HG02840 (cell line): ENCODE measurements at regions not wholly inside any gene's neighbourhood (a gene's known extent, or its start where the extent isn't known, plus 50 kb on each side); places are given as distances from the start of the nearest gene placed in this dataset.
"Not testable (repeated sequence)": the region's sequence is repeated elsewhere in the genome, so short reads cannot be mapped to it uniquely, and the experiment has no call there.

Source experiments
- ATAC-seq: cut with Tn5 transposase; IDR thresholded peaks from one replicate; pipeline ENCODE4 v1.9.1; 2021; ENCODE audit warnings: mild to moderate bottlenecking, moderate library complexity, moderate number of reproducible peaks; ENCODE audit not compliant: unreplicated experiment, low FRiP score

GRCh38 chr14:66306101-66306500, 180.1 kb upstream of the CCDC196 start:
- no peak for ATAC-seq

GRCh38 chr14:66311058-66311457, 175.1 kb upstream of the CCDC196 start:
- ATAC-seq = no peak

DNA sequence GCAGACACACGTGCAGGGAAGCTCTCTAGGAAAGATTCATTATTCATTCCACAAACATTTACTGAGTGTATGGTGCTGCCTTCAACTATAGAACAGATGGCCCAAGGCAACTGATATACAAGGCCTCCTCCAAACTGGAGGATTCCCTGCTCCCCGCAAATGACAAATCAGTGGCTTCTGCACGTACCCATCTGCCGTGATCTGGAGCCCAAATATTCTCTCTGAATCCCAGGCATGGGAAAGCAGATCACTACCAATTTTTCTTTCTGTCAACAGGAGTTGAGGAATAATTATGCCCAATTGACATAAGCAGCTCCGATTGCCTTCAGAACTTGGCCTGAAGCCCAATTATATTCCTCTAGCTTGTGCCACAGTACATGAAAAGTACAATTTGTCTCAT, 174.2 kb upstream of the CCDC196 start:
- ATAC-seq = no peak

GRCh38 chr14:66312451-66312850, 173.7 kb upstream of the CCDC196 start:
- ATAC-seq = no peak

- no peak for ATAC-seq
Observed at GRCh38 chr14:66315098-66315497, 171.1 kb upstream of the CCDC196 start.

DNA sequence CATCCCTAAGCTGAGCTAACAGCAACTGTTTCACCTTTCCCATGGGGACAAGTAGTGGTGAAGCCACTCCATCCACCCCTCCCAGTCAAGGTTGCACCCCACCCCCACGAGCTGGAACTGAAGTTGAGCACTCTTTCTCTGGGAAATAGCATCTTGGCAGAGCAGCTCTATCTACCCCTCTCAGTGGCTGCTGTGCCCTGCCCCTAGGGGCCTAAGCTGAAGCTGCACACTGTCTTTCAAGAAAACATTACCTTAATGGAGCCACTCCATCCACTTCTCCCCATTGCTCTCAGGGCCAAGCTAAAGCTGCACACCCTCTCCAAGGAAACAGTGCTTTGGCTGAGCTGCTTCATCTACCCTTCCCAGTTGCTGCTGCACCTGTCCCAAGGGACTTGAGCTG, 170.6 kb upstream of the CCDC196 start:
- ATAC-seq = no peak

- ATAC-seq = no peak
Observed at GRCh38 chr14:66322564-66322963, 163.6 kb upstream of the CCDC196 start.

- ATAC-seq = no peak
Observed at GRCh38 chr14:66330228-66330627, 155.9 kb upstream of the CCDC196 start.

- ATAC-seq = no peak
Observed at GRCh38 chr14:66330916-66331315, 155.3 kb upstream of the CCDC196 start.

DNA sequence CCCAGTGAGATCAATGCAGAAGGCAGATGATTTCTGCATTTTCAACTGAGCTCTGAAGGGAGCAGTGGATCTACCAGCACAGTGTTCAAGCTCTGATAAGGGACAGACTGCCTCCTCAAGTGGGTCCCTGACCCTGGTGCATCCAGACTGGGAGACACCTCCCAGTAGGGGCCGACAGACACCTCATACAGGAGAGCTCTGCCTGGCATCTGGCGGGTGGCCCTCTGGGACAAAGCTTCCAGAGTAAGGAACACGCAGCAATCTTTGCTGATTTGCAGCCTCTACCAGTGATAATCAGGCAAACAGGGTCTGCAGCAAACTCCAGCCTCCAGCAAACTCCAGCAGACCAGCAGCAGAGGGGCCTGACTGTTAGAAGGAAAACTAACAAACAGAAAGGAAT, 152.9 kb upstream of the CCDC196 start:
- not testable (repeated sequence) for ATAC-seq

- no peak for ATAC-seq
Observed at GRCh38 chr14:66341239-66341638, 144.9 kb upstream of the CCDC196 start.

GRCh38 chr14:66345986-66346385, 140.2 kb upstream of the CCDC196 start:
- ATAC-seq = no peak

- no peak for ATAC-seq
Observed at GRCh38 chr14:66351310-66351709, 134.9 kb upstream of the CCDC196 start.

GRCh38 chr14:66359500-66359899, 126.7 kb upstream of the CCDC196 start:
- no peak for ATAC-seq

DNA sequence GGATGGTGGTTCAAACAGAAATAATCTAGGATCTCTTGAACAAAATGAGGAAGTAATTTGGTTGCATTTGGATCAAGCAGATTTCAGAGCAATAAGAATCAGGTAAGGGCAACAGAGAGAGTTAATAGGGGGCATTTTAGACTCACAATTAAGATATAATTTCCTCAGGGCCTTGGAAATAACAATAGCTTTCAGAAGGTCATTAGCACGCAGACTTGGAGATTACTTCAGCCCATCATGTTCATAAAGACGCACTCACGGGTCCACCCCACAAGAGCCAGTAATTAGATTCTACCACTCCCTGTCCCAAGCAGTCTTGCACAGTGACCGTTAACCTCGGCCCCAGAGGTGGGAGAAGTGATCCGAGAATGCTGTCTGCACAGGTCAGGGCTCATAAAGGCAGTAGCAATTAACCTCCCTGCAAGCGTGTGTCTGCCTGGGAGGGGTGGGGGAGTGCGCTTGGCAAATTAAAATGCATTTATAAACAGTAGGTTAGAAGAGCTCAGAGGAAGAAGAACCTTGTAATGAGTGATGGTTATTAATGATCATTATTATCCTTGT, 125.7 kb upstream of the CCDC196 start:
- ATAC-seq = no peak

DNA sequence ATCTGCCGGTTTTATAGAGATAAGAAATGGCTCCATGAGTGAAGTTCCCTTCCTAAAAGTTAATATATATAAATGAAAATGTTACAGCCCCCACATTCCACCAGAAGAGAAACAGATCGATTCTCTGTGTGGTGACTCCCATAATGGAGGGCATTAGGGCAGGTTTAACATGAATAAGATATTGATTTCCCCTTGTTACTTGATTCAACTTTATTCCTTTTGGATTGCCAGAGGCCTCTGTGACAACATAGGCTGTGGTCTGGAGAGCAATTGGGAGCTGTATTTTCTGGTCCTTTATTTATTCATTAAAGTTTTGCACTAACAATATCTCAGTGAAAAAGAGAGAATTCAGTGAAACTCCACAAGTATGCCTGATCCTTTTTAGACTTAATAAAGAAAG, 125.2 kb upstream of the CCDC196 start:
- no peak for ATAC-seq

DNA sequence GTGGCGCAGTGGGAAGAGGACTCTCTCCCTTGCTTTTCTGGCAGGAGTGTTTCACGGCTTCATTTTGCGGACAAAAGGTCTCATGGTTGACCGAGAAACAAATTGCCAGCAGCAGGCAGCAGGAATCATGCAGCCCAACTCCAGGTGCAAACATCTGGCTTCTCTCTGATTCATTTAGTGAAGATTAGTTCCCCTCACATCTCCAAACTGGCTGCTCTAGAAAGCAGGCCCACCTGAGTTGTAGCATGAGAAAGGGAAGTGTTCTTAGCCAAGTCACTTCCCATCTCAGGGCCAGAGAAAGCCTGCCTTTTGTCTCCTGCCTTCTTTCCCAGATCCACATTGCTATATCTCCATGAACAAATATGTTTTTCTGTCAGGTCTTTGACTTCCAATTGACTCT, 120.8 kb upstream of the CCDC196 start:
- ATAC-seq = no peak

GRCh38 chr14:66369157-66369697, 116.9 kb upstream of the CCDC196 start:
- no peak for ATAC-seq

DNA sequence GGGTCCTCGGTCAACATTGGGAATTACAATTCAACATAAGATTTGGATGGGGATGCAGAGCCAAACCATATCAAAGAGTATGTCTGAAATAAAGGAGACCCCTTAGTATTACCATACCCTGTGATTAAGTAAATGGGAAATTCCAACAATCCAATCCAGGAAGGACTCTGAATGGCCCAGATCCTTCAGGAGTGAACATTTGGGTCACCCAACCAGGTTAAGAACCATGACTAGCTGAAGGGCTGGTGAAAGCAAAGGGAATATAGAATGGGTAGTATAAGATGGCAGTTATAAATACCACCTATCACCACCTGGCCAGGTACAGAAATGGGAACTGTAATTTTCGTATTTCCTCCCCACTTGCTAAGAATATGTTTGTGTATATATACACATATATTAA, 114.4 kb upstream of the CCDC196 start:
- ATAC-seq = no peak

DNA sequence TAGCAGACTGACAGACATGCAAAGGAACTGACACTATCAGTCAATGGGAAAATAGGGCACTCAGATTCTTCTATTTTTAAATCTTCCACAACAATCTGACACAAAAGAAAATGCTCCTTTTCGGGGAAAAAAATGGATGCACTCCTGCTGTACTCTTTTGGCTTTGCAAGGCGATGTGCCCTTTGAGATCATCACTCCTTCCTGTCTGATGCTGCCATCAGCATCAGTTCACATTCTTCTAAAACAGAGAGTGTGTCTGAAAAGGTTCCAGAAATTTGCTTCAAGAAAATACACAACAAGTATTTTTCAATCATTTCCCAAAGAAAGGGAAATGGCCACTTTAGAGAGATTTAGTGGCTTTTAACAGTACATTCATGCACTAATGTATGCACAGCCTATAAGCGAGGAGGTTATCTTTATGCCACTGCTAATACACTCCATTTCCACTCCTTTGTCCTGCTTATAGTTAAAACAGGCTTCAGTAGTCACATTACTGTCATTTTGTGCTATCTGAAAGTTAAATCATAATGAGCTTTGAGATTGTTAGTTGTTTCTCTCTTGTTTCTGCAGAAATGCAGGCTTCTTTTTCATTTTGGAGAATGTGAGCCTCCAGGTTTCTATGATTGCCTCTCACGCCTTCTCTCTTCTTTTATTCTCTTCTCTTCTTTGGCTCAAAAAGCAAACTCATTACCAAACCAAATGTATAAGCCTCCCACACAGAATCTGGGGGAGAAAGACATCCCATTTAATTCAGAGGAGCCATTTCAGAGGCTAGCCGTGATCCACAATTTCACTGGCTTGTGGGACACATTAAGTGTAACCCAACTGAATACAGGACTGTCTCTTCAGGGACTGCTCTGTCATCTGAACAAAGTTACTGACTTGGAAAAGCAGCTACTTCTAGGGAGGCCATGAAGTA, 110.9 kb upstream of the CCDC196 start:
- ATAC-seq = no peak

- no peak for ATAC-seq
Observed at GRCh38 chr14:66377574-66377973, 108.6 kb upstream of the CCDC196 start.
